GM20000 (cell line): ENCODE measurements at regions not wholly inside any gene's neighbourhood (a gene's known extent, or its start where the extent isn't known, plus 50 kb on each side); places are given as distances from the start of the nearest gene placed in this dataset.

Experiments used
- DNase-seq: peaks from one replicate; pipeline ENCODE4 v3.0.0; 2012; ENCODE audit warnings: low spot score
- CTCF ChIP-seq: IDR thresholded peaks from 2 replicates; pipeline ENCODE4 v1.5.1; 2012; ENCODE audit warnings: mild to moderate bottlenecking, control low read depth; ENCODE audit errors: extremely low read depth, missing control alignments

GRCh38 chr14:84789012-84789411, 740.9 kb upstream of the FLRT2 start:
- no peak for DNase-seq
- TF ChIP-seq CTCF: no peak

- no peak for DNase-seq
- no peak for TF ChIP-seq CTCF
These were observed 737.1 kb upstream of the FLRT2 start for GRCh38 chr14:84792722-84793410.

- no peak for DNase-seq
- no peak for TF ChIP-seq CTCF
These were observed 732.6 kb upstream of the FLRT2 start for GRCh38 chr14:84797326-84797725.

GRCh38 chr14:84804468-84804867, 725.5 kb upstream of the FLRT2 start:
- DNase-seq: no peak
- TF ChIP-seq CTCF: no peak

- no peak for DNase-seq
- TF ChIP-seq CTCF: no peak
These were observed 725.0 kb upstream of the FLRT2 start for GRCh38 chr14:84804895-84805294.

- no peak for DNase-seq
- no peak for TF ChIP-seq CTCF
These were observed 723.8 kb upstream of the FLRT2 start for GRCh38 chr14:84806181-84806580.

- DNase-seq: no peak
- no peak for TF ChIP-seq CTCF
These were observed 723.3 kb upstream of the FLRT2 start for GRCh38 chr14:84806622-84807021.
